PFSK-1 (cell line): ENCODE measurements at regions not wholly inside any gene's neighbourhood (a gene's known extent, or its start where the extent isn't known, plus 50 kb on each side); places are given as distances from the start of the nearest gene placed in this dataset.

ENCODE experiments used
- FOXP2 ChIP-seq: optimal IDR thresholded peaks from 2 replicates; pipeline ENCODE3; 2011; ENCODE audit warnings: borderline replicate concordance, control low read depth, inconsistent platforms; ENCODE audit not compliant: insufficient read depth; ENCODE audit errors: extremely low read length, extremely low read depth
- POLR2AphosphoS5 ChIP-seq: IDR thresholded peaks from 2 replicates; pipeline ENCODE4 v1.6.1; 2012; ENCODE audit warnings: low read depth, mild to moderate bottlenecking, control low read depth, low read length, moderate library complexity
- REST ChIP-seq, 2 experiments: IDR thresholded peaks; 2 replicates each; pipeline versions ENCODE4 v1.6.1 to v1.8.0; 2011 to 2012; ENCODE audit warnings: low read depth in 2 of 2, low read length in 2 of 2, control low read depth in 1 of 2, inconsistent platforms in 1 of 2, mild to moderate bottlenecking in 1 of 2, moderate library complexity in 1 of 2; ENCODE audit not compliant: insufficient read depth in 1 of 2
- SIN3A ChIP-seq: IDR thresholded peaks from 2 replicates; pipeline ENCODE4 v1.6.1; 2012; ENCODE audit warnings: mild to moderate bottlenecking, low read length, moderate library complexity, borderline replicate concordance; ENCODE audit not compliant: insufficient read depth
- TAF1 ChIP-seq: IDR thresholded peaks from 2 replicates; pipeline ENCODE4 v1.6.1; 2012; ENCODE audit warnings: low read length, control low read depth, borderline replicate concordance; ENCODE audit not compliant: insufficient read depth

GRCh38 chr13:74620711-74621110, 486.5 kb upstream of the KLF12 start:
- TF ChIP-seq REST (IDR thresholded peaks at IDR 0.05; ENCODE audit: insufficient read depth in 1 of 2, low read depth in 2 of 2, low read length in 2 of 2) (no peak), FOXP2 (no peak), POLR2AphosphoS5 (no peak), SIN3A (no peak), TAF1 (no peak)

GRCh38 chr13:74620308-74620707, 486.1 kb upstream of the KLF12 start:
- TF ChIP-seq TAF1 (no peak), SIN3A (no peak), REST (IDR thresholded peaks at IDR 0.05; ENCODE audit: insufficient read depth in 1 of 2, low read depth in 2 of 2, low read length in 2 of 2) (no peak), FOXP2 (no peak), POLR2AphosphoS5 (no peak)

GRCh38 chr13:74597526-74597925, 463.3 kb upstream of the KLF12 start:
- TF ChIP-seq FOXP2 (no peak), REST (IDR thresholded peaks at IDR 0.05; ENCODE audit: insufficient read depth in 1 of 2, low read depth in 2 of 2, low read length in 2 of 2) (no peak), SIN3A (no peak), POLR2AphosphoS5 (no peak)

- TF ChIP-seq FOXP2 (no peak), POLR2AphosphoS5 (no peak), SIN3A (no peak), REST (IDR thresholded peaks at IDR 0.05; ENCODE audit: insufficient read depth in 1 of 2, low read depth in 2 of 2, low read length in 2 of 2) (no peak), TAF1 (no peak)
Measured at GRCh38 chr13:74596691-74597090, 462.5 kb upstream of the KLF12 start.

GRCh38 chr13:74593688-74594087, 459.5 kb upstream of the KLF12 start:
- TF ChIP-seq REST (IDR thresholded peaks at IDR 0.05; ENCODE audit: insufficient read depth in 1 of 2, low read depth in 2 of 2, low read length in 2 of 2) (no peak), SIN3A (no peak), TAF1 (no peak), POLR2AphosphoS5 (no peak), FOXP2 (no peak)
